Memory B cell (primary cell): ENCODE measurements at regions not wholly inside any gene's neighbourhood (a gene's known extent, or its start where the extent isn't known, plus 50 kb on each side); places are given as distances from the start of the nearest gene placed in this dataset.
"Not testable (repeated sequence)": the region's sequence is repeated elsewhere in the genome, so short reads cannot be mapped to it uniquely, and the experiment has no call there.

Experiments
- ATAC-seq: fragments of 150-1000 bp; cut with Tn5 transposase; 2 replicates; pipeline ENCODE4 v1.10.0; 2021; ENCODE audit warnings: low read depth, mild to moderate bottlenecking, moderate library complexity
- DNase-seq, 2 donors: peaks; one replicate each; pipeline ENCODE4 v3.0.0; 2022; ENCODE audit warnings: low spot score in 2 of 2
- H3K27ac Mint-ChIP-seq: one replicate; pipeline ENCODE4 v1.8.0; 2022; ENCODE audit warnings: mild to moderate bottlenecking, moderate library complexity, mixed read lengths
- H3K27me3 Mint-ChIP-seq: one replicate; pipeline ENCODE4 v1.8.0; 2022; ENCODE audit warnings: mixed read lengths
- H3K36me3 Mint-ChIP-seq: one replicate; pipeline ENCODE4 v1.8.0; 2022; ENCODE audit warnings: mild to moderate bottlenecking, mixed read lengths
- H3K4me1 Mint-ChIP-seq: one replicate; pipeline ENCODE4 v1.8.0; 2022; ENCODE audit warnings: mixed read lengths
- H3K4me3 Mint-ChIP-seq: one replicate; pipeline ENCODE4 v1.8.0; 2022; ENCODE audit warnings: mild to moderate bottlenecking, moderate library complexity, mixed read lengths
- H3K9me3 Mint-ChIP-seq: one replicate; pipeline ENCODE4 v1.8.0; 2022; ENCODE audit warnings: mixed read lengths

GRCh38 chr6:72457738-72458137 lies 164.1 kb upstream of the KCNQ5 start:
- H3K9me3 Mint-ChIP-seq, result no peaks in the 10 kb centered on the region
- no peaks in the 10 kb centered on the region for H3K4me1 Mint-ChIP-seq
- H3K36me3 Mint-ChIP-seq, result no peaks in the 10 kb centered on the region
- peaks cover 7% of the 10 kb centered on the region for H3K27me3 Mint-ChIP-seq
- H3K4me3 Mint-ChIP-seq, result no peak overlapping the region
- ATAC-seq (no peak), DNase-seq (no peak)
- no peak overlapping the region for H3K27ac Mint-ChIP-seq

DNA sequence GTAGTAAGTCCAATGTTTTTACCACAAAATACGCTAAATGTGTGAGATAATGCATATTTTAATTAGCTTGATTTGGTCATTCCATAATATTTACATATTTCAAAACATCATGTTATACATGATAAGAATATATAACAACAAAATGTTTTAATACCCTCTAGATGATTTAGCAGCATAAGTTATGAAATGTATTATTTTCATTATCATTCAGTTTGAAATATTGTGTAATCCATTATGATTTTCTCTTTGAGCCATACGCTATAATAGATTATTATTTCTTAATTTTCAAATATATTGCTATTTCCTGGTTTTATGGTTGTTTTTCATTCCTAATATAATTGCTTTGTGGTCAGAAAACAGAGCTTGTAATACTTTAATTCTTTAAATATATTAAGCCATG lies 163.3 kb upstream of the KCNQ5 start:
- Mint-ChIP-seq H3K27me3 (peaks cover 9% of the 10 kb centered on the region), H3K36me3 (no peaks in the 10 kb centered on the region), H3K27ac (no peak overlapping the region), H3K9me3 (no peaks in the 10 kb centered on the region), H3K4me1 (no peaks in the 10 kb centered on the region), H3K4me3 (no peak overlapping the region)
- ATAC-seq, result no peak
- DNase-seq, result no peak

- Mint-ChIP-seq H3K9me3 (no peaks in the 10 kb centered on the region), H3K27ac (no peak overlapping the region), H3K27me3 (peaks cover 11% of the 10 kb centered on the region), H3K4me1 (no peaks in the 10 kb centered on the region), H3K4me3 (no peak overlapping the region), H3K36me3 (no peaks in the 10 kb centered on the region)
- DNase-seq, result no peak
- ATAC-seq, result no peak
These were observed 160.7 kb upstream of the KCNQ5 start for GRCh38 chr6:72461144-72461543.

DNA sequence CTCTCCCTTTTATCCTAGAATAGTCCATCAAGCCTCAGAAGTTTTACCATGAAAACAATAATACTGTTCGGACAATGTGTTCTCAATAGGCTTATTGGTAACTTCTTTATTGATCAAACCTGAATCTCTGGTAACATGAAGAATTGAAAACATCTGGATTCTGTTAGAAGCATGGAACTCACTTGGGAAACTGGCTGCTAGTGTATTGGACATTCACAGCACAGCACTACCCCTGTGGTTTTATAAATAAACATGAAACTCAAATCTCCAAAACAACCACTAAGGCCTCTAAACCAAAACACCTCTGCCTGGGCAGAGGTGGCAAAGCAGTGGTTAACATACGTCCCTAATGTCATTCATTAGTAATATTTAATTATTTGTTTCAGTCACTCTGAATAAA lies 157.6 kb upstream of the KCNQ5 start:
- Mint-ChIP-seq H3K27me3 (peaks cover 12% of the 10 kb centered on the region), H3K4me3 (no peak overlapping the region), H3K4me1 (no peaks in the 10 kb centered on the region), H3K9me3 (no peaks in the 10 kb centered on the region), H3K36me3 (no peaks in the 10 kb centered on the region), H3K27ac (no peak overlapping the region)
- no peak for DNase-seq
- ATAC-seq, result no peak

GRCh38 chr6:72464791-72465691 lies 156.8 kb upstream of the KCNQ5 start:
- Mint-ChIP-seq H3K27ac (no peak overlapping the region), H3K4me3 (no peak overlapping the region), H3K36me3 (no peaks in the 10 kb centered on the region), H3K4me1 (no peaks in the 10 kb centered on the region), H3K9me3 (no peaks in the 10 kb centered on the region), H3K27me3 (peaks cover 10% of the 10 kb centered on the region)
- ATAC-seq (no peak), DNase-seq (no peak)

- no peak for ATAC-seq
- Mint-ChIP-seq H3K9me3 (no peaks in the 10 kb centered on the region), H3K4me1 (no peaks in the 10 kb centered on the region), H3K36me3 (no peaks in the 10 kb centered on the region), H3K4me3 (no peak overlapping the region), H3K27ac (no peak overlapping the region), H3K27me3 (peaks cover 10% of the 10 kb centered on the region)
- no peak for DNase-seq
These were observed 155.4 kb upstream of the KCNQ5 start for GRCh38 chr6:72466471-72466870.

GRCh38 chr6:72466971-72467566 lies 154.8 kb upstream of the KCNQ5 start:
- ATAC-seq (no peak), DNase-seq (no peak)
- H3K4me1 Mint-ChIP-seq, result no peaks in the 10 kb centered on the region
- H3K27ac Mint-ChIP-seq, result no peak overlapping the region
- no peak overlapping the region for H3K4me3 Mint-ChIP-seq
- H3K36me3 Mint-ChIP-seq, result no peaks in the 10 kb centered on the region
- no peaks in the 10 kb centered on the region for H3K9me3 Mint-ChIP-seq
- H3K27me3 Mint-ChIP-seq, result peaks cover 10% of the 10 kb centered on the region

DNA sequence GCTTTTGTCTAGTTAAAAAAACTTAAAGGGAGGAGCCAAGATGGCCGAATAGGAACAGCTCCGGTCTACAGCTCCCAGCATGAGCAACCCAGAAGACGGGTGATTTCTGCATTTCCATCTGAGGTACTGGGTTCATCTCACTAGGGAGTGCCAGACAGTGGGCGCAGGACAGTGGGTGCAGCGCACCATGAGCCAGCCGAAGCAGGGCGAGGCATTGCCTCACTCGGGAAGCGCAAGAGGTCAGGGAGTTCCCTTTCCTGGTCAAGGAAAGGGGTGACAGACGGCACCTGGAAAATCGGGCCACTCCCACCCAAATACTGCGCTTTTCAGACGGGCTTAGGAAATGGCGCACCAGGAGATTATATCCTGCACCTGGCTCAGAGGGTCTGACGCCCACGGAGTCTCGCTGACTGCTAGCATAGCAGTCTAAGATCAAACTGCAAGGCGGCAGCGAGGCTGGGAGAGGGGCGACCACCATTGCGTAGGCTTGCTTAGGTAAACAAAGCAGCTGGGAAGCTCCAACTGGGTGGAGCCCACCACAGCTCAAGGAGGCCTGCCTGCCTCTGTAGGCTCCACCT lies 152.4 kb upstream of the KCNQ5 start:
- not testable (repeated sequence) for H3K9me3 Mint-ChIP-seq, DNase-seq, H3K4me1 Mint-ChIP-seq, ATAC-seq, H3K27ac Mint-ChIP-seq, H3K36me3 Mint-ChIP-seq, H3K27me3 Mint-ChIP-seq, H3K4me3 Mint-ChIP-seq

- Mint-ChIP-seq H3K9me3 (no peaks in the 10 kb centered on the region), H3K4me1 (no peaks in the 10 kb centered on the region), H3K4me3 (no peak overlapping the region), H3K36me3 (no peaks in the 10 kb centered on the region), H3K27me3 (peaks cover 2% of the 10 kb centered on the region), H3K27ac (no peak overlapping the region)
- ATAC-seq, result no peak
- no peak for DNase-seq
These were observed 145.8 kb upstream of the KCNQ5 start for GRCh38 chr6:72476051-72476450.

DNA sequence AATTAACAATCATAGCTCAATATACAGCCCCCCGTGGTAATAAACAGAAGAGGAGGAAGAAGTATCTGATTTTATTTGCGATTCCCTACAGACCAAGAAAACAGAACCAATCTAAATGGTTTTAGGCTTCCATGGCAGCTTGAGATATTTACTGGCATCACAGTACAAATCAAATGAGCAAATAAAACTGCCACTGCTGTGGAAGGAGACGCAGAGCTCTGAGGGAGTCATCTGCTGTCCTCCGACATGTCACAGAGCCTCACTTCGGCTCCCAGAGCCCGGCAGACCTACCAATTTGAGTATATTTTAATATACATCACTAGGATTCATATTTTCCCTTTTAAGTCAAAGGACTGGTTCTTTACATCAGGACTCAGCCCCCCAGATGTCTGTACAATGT lies 145.2 kb upstream of the KCNQ5 start:
- no peak overlapping the region for H3K27ac Mint-ChIP-seq
- no peak overlapping the region for H3K4me3 Mint-ChIP-seq
- no peaks in the 10 kb centered on the region for H3K9me3 Mint-ChIP-seq

GRCh38 chr6:72495441-72495840 lies 126.4 kb upstream of the KCNQ5 start:
- peaks cover 9% of the 10 kb centered on the region for H3K27me3 Mint-ChIP-seq
- H3K4me3 Mint-ChIP-seq, result no peak overlapping the region
- H3K4me1 Mint-ChIP-seq, result no peaks in the 10 kb centered on the region
- H3K9me3 Mint-ChIP-seq, result no peaks in the 10 kb centered on the region
- ATAC-seq, result no peak
- H3K27ac Mint-ChIP-seq, result no peak overlapping the region
- no peaks in the 10 kb centered on the region for H3K36me3 Mint-ChIP-seq
- no peak for DNase-seq

More for the DNA sequence above, 145.2 kb upstream of the KCNQ5 start:
- ATAC-seq, result no peak
- Mint-ChIP-seq H3K36me3 (no peaks in the 10 kb centered on the region), H3K27me3 (peaks cover 2% of the 10 kb centered on the region), H3K4me1 (no peaks in the 10 kb centered on the region)
- no peak for DNase-seq

- no peak overlapping the region for H3K4me3 Mint-ChIP-seq
- H3K27ac Mint-ChIP-seq, result no peak overlapping the region
- H3K4me1 Mint-ChIP-seq, result no peaks in the 10 kb centered on the region
- ATAC-seq (no peak), DNase-seq (no peak)
- H3K27me3 Mint-ChIP-seq, result peaks cover 9% of the 10 kb centered on the region
- H3K9me3 Mint-ChIP-seq, result no peaks in the 10 kb centered on the region
- H3K36me3 Mint-ChIP-seq, result no peaks in the 10 kb centered on the region
These were observed 124.7 kb upstream of the KCNQ5 start for GRCh38 chr6:72497186-72497585.

GRCh38 chr6:72500669-72501068 lies 121.2 kb upstream of the KCNQ5 start:
- Mint-ChIP-seq H3K27ac (no peak overlapping the region), H3K4me1 (no peaks in the 10 kb centered on the region)

DNA sequence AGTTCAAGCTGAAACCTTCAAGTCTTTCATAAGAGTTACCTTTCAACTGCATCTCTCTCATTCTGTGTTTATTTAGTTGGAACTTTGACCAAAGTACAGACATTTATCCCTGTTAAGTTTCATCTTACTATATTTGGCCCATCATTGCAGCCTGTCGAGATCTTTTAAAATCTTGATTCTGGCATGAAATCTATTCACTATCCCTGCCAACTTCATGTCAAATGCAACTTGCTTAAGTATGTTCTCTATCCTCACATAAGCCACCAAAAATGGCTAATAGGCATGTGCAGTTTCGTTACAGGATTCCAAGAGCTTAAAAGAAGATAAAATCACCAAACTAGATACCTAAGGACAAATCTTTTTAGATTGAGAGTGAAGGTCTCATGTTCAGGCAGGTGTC lies 117.5 kb upstream of the KCNQ5 start:
- no peaks in the 10 kb centered on the region for H3K9me3 Mint-ChIP-seq
- H3K36me3 Mint-ChIP-seq, result no peaks in the 10 kb centered on the region
- DNase-seq, result no peak
- H3K27me3 Mint-ChIP-seq, result peaks cover 5% of the 10 kb centered on the region
- H3K4me1 Mint-ChIP-seq, result no peaks in the 10 kb centered on the region
- H3K4me3 Mint-ChIP-seq, result no peak overlapping the region
- H3K27ac Mint-ChIP-seq, result no peak overlapping the region
- no peak for ATAC-seq

More at GRCh38 chr6:72500669-72501068, 121.2 kb upstream of the KCNQ5 start:
- ATAC-seq (no peak), DNase-seq (no peak)
- Mint-ChIP-seq H3K9me3 (no peaks in the 10 kb centered on the region), H3K27me3 (peaks cover 11% of the 10 kb centered on the region), H3K4me3 (no peak overlapping the region), H3K36me3 (no peaks in the 10 kb centered on the region)
